HFFc6 (cell line): ENCODE measurements at regions not wholly inside any gene's neighbourhood (a gene's known extent, or its start where the extent isn't known, plus 50 kb on each side); places are given as distances from the start of the nearest gene placed in this dataset.

ENCODE experiments used
- DNase-seq: peaks from one replicate; pipeline ENCODE4 v3.0.0-alpha.2; 2018
- H3K27ac Mint-ChIP-seq: 2 replicates; pipeline ENCODE4 v1.8.0; 2020; ENCODE audit warnings: mild to moderate bottlenecking, mixed read lengths
- H3K27me3 Mint-ChIP-seq: 2 replicates; pipeline ENCODE4 v1.8.0; 2021; ENCODE audit warnings: mild to moderate bottlenecking, moderate library complexity, mixed read lengths; ENCODE audit not compliant: insufficient read depth
- H3K36me3 Mint-ChIP-seq: 2 replicates; pipeline ENCODE4 v1.8.0; 2021; ENCODE audit warnings: low read depth, mixed read lengths
- H3K4me1 Mint-ChIP-seq: 2 replicates; pipeline ENCODE4 v1.8.0; 2020; ENCODE audit warnings: low read depth, mixed read lengths
- H3K4me3 Mint-ChIP-seq: 2 replicates; pipeline ENCODE4 v1.8.0; 2020; ENCODE audit warnings: mild to moderate bottlenecking, moderate library complexity, mixed read lengths
- H3K9me3 Mint-ChIP-seq: 2 replicates; pipeline ENCODE4 v1.8.0; 2020; ENCODE audit warnings: mild to moderate bottlenecking, mixed read lengths
- CTCF ChIP-seq: fragments of 200-600 bp; sonication (generic); IDR thresholded peaks from 2 replicates; pipeline ENCODE4 v1.5.0; 2021; ENCODE audit warnings: antibody characterized with exemption, mild to moderate bottlenecking

- Mint-ChIP-seq H3K36me3 (peaks cover 6% of the 10 kb centered on the region; the same call in 1 of the 2 replicates), H3K9me3 (no peaks in the 10 kb centered on the region), H3K4me3 (peak overlapping the region; percentile 80), H3K27me3 (no peaks in the 10 kb centered on the region), H3K4me1 (peaks cover 64% of the 10 kb centered on the region), H3K27ac (peak overlapping the region; percentile 99)
- no peak for TF ChIP-seq CTCF
- DNase-seq = no peak
Measured at GRCh38 chr15:36356466-36356865, 223.0 kb upstream of the CDIN1 start.

- H3K27me3 Mint-ChIP-seq = no peaks in the 10 kb centered on the region
- H3K36me3 Mint-ChIP-seq = peaks cover 8% of the 10 kb centered on the region; the same call in 1 of the 2 replicates
- H3K4me3 Mint-ChIP-seq = peak overlapping the region; percentile 80
- peaks cover 71% of the 10 kb centered on the region for H3K4me1 Mint-ChIP-seq
- peak; percentile 46 for DNase-seq
- no peak for TF ChIP-seq CTCF
- peak overlapping the region; percentile 99 for H3K27ac Mint-ChIP-seq
- H3K9me3 Mint-ChIP-seq = no peaks in the 10 kb centered on the region
Measured at GRCh38 chr15:36356978-36357601, 222.3 kb upstream of the CDIN1 start.

GRCh38 chr15:36358094-36358493 lies 221.3 kb upstream of the CDIN1 start:
- H3K4me3 Mint-ChIP-seq = peak overlapping the region; percentile 80
- no peaks in the 10 kb centered on the region for H3K27me3 Mint-ChIP-seq
- DNase-seq = peak; percentile 92
- H3K27ac Mint-ChIP-seq = peak overlapping the region; percentile 99
- H3K4me1 Mint-ChIP-seq = peaks cover 81% of the 10 kb centered on the region
- no peaks in the 10 kb centered on the region for H3K9me3 Mint-ChIP-seq
- no peak for TF ChIP-seq CTCF
- H3K36me3 Mint-ChIP-seq = 0 out of 2 replicates have a peak, but pooled peaks cover 9% of the 10 kb centered on the region

GRCh38 chr15:36358523-36358922 lies 220.9 kb upstream of the CDIN1 start:
- peak overlapping the region; percentile 99 for H3K27ac Mint-ChIP-seq
- H3K27me3 Mint-ChIP-seq = no peaks in the 10 kb centered on the region
- H3K4me1 Mint-ChIP-seq = peaks cover 85% of the 10 kb centered on the region
- peak; percentile 58 for DNase-seq
- H3K9me3 Mint-ChIP-seq = no peaks in the 10 kb centered on the region
- 0 out of 2 replicates have a peak, but pooled peaks cover 9% of the 10 kb centered on the region for H3K36me3 Mint-ChIP-seq
- peak overlapping the region; percentile 80 for H3K4me3 Mint-ChIP-seq
- TF ChIP-seq CTCF = peak; percentile 31

GRCh38 chr15:36359286-36359685 lies 220.1 kb upstream of the CDIN1 start:
- Mint-ChIP-seq H3K27ac (peak overlapping the region; percentile 99), H3K27me3 (no peaks in the 10 kb centered on the region), H3K9me3 (no peaks in the 10 kb centered on the region), H3K4me3 (no peak overlapping the region), H3K4me1 (peaks cover 93% of the 10 kb centered on the region), H3K36me3 (0 out of 2 replicates have a peak, but pooled peaks cover 9% of the 10 kb centered on the region)
- no peak for TF ChIP-seq CTCF
- no peak for DNase-seq
